IMR-90 (cell line): ENCODE measurements at regions not wholly inside any gene's neighbourhood (a gene's known extent, or its start where the extent isn't known, plus 50 kb on each side); places are given as distances from the start of the nearest gene placed in this dataset.

Source experiments
- ATAC-seq: fragments of 200-7000 bp; cut with Tn5 transposase; 2 replicates; pipeline ENCODE4 v1.9.1; 2020; ENCODE audit warnings: low read depth, mild to moderate bottlenecking, moderate library complexity
- BruUV-seq: library from RNA; stranded (reverse); fragments of 400-500 nt; replicated peaks from 2 replicates; lab custom pipeline; 2021; lab: Mats Ljungman, UMichigan
- CTCF ChIA-PET: fragments of 300-600 bp; formaldehyde crosslinking; extraction: SDS; loops from one replicate; lab custom pipeline; 2021; ENCODE audit warnings: antibody characterized with exemption; lab: Yijun Ruan, JAX
- POLR2A ChIA-PET: fragments of 300-600 bp; sonication (Branson Sonifier 250); formaldehyde crosslinking; loops from one replicate; lab custom pipeline; 2022; ENCODE audit warnings: antibody characterized with exemption; ENCODE audit not compliant: unreplicated experiment; lab: Charles Lee
- DNase-seq: peaks from one replicate; pipeline ENCODE4 v3.0.0; 2013
- H2AFZ ChIP-seq: replicated peaks from 2 replicates; pipeline ENCODE3; 2013; ENCODE audit warnings: low read length, mild to moderate bottlenecking; ENCODE audit not compliant: poor library complexity
- H2AK5ac ChIP-seq: 2 replicates; pipeline ENCODE4 v1.6.1; 2013; ENCODE audit warnings: low read depth, low read length, inconsistent platforms
- H2AK9ac ChIP-seq: replicated peaks from 2 replicates; pipeline ENCODE3; 2013; ENCODE audit warnings: mild to moderate bottlenecking, low read depth, low read length, moderate library complexity; ENCODE audit not compliant: poor library complexity
- H2BK120ac ChIP-seq: 2 replicates; pipeline ENCODE4 v1.6.1; 2013; ENCODE audit warnings: low read depth, low read length, inconsistent platforms
- H2BK15ac ChIP-seq: 3 replicates; pipeline ENCODE4 v1.6.1; 2013; ENCODE audit warnings: low read depth, low read length, inconsistent platforms
- H2BK20ac ChIP-seq: 2 replicates; pipeline ENCODE4 v1.6.1; 2013; ENCODE audit warnings: low read depth, mild to moderate bottlenecking, inconsistent platforms, low read length, moderate library complexity
- H2BK5ac ChIP-seq: 2 replicates; pipeline ENCODE4 v1.6.1; 2013; ENCODE audit warnings: mild to moderate bottlenecking, low read depth, low read length, inconsistent platforms; ENCODE audit not compliant: poor library complexity, severe bottlenecking
- H3K14ac ChIP-seq: replicated peaks from 2 replicates; pipeline ENCODE4 v1.6.1; 2013; ENCODE audit warnings: low read depth, low read length, inconsistent platforms
- H3K18ac ChIP-seq: 2 replicates; pipeline ENCODE4 v1.6.1; 2013; ENCODE audit warnings: low read depth, low read length, control low read depth
- H3K23ac ChIP-seq: 2 replicates; pipeline ENCODE4 v1.6.1; 2013; ENCODE audit warnings: low read depth, low read length, inconsistent platforms
- H3K27ac ChIP-seq: 2 replicates; pipeline ENCODE4 v1.5.1; 2013; ENCODE audit warnings: mild to moderate bottlenecking, control low read depth, low read length; ENCODE audit not compliant: insufficient read depth
- H3K27me3 ChIP-seq: 2 replicates; pipeline ENCODE4 v1.6.1; 2013; ENCODE audit warnings: low read length; ENCODE audit not compliant: control insufficient read depth, insufficient read depth
- H3K36me3 ChIP-seq: 2 replicates; pipeline ENCODE4 v1.6.1; 2013; ENCODE audit warnings: low read length, mixed read lengths; ENCODE audit not compliant: control insufficient read depth, insufficient read depth
- H3K4ac ChIP-seq: 2 replicates; pipeline ENCODE4 v1.6.1; 2013; ENCODE audit warnings: low read depth, low read length, inconsistent platforms
- H3K4me1 ChIP-seq: 2 replicates; pipeline ENCODE4 v1.6.1; 2013; ENCODE audit warnings: low read length, mixed read lengths; ENCODE audit not compliant: control insufficient read depth, insufficient read depth
- H3K4me2 ChIP-seq: 2 replicates; pipeline ENCODE4 v1.6.1; 2013; ENCODE audit warnings: low read depth, mild to moderate bottlenecking, control low read depth, low read length, moderate library complexity
- H3K4me3 ChIP-seq: 2 replicates; pipeline ENCODE4 v1.5.1; 2013; ENCODE audit warnings: low read depth, mild to moderate bottlenecking, control low read depth, low read length, moderate library complexity; ENCODE audit not compliant: insufficient read depth
- H3K56ac ChIP-seq: 2 replicates; pipeline ENCODE4 v1.6.1; 2013; ENCODE audit warnings: low read length, inconsistent platforms; ENCODE audit not compliant: insufficient read depth; ENCODE audit errors: extremely low read depth
- H3K79me1 ChIP-seq, 2 experiments: 2 replicates each; pipeline ENCODE4 v1.6.1; 2013; ENCODE audit warnings: low read length in 2 of 2, inconsistent platforms in 1 of 2, low read depth in 1 of 2
- H3K9ac ChIP-seq: 2 replicates; pipeline ENCODE4 v1.6.1; 2013; ENCODE audit warnings: low read depth, low read length, control low read depth
- H3K9me1 ChIP-seq: 2 replicates; pipeline ENCODE4 v1.6.1; 2013; ENCODE audit warnings: low read length, inconsistent platforms; ENCODE audit not compliant: insufficient read depth
- H3K9me3 ChIP-seq: 2 replicates; pipeline ENCODE4 v1.6.1; 2013; ENCODE audit warnings: low read length; ENCODE audit not compliant: control insufficient read depth, insufficient read depth
- H4K20me1 ChIP-seq: 2 replicates; pipeline ENCODE4 v1.6.1; 2013; ENCODE audit warnings: low read length, inconsistent platforms; ENCODE audit not compliant: insufficient read depth
- H4K5ac ChIP-seq: 2 replicates; pipeline ENCODE4 v1.6.1; 2013; ENCODE audit warnings: mild to moderate bottlenecking, low read depth, low read length, control low read depth
- H4K8ac ChIP-seq, 2 experiments: 2 replicates each; pipeline ENCODE4 v1.6.1; 2013; ENCODE audit warnings: low read depth in 2 of 2, low read length in 2 of 2, control low read depth in 1 of 2, inconsistent platforms in 1 of 2
- H4K91ac ChIP-seq: 2 replicates; pipeline ENCODE4 v1.6.1; 2013; ENCODE audit warnings: low read depth, low read length, inconsistent platforms; ENCODE audit not compliant: insufficient read depth
- CEBPB ChIP-seq: IDR thresholded peaks from 2 replicates; pipeline ENCODE4 v1.6.1; 2012; ENCODE audit warnings: low read depth, low read length, improper control_type of control experiment
- CHD1 ChIP-seq: IDR thresholded peaks from 2 replicates; pipeline ENCODE4 v1.6.1; 2012; ENCODE audit warnings: low read depth, low read length, improper control_type of control experiment
- FOS ChIP-seq: fragments of 150-350 bp; IDR thresholded peaks from 2 replicates; pipeline ENCODE4 v1.6.1; 2016; ENCODE audit warnings: low read depth, low read length
- MAFK ChIP-seq: IDR thresholded peaks from 2 replicates; pipeline ENCODE4 v1.6.1; 2012; ENCODE audit warnings: low read depth, low read length, improper control_type of control experiment
- MAZ ChIP-seq: IDR thresholded peaks from 2 replicates; pipeline ENCODE4 v1.6.1; 2012; ENCODE audit warnings: low read depth, mild to moderate bottlenecking, low read length, improper control_type of control experiment, moderate library complexity, borderline replicate concordance
- MXI1 ChIP-seq: IDR thresholded peaks from 2 replicates; pipeline ENCODE4 v1.6.1; 2012; ENCODE audit warnings: low read depth, mild to moderate bottlenecking, low read length, moderate library complexity, borderline replicate concordance
- NFE2L2 ChIP-seq: fragments of 150-350 bp; IDR thresholded peaks from 2 replicates; pipeline ENCODE4 v1.6.1; 2016; ENCODE audit warnings: low read depth, mild to moderate bottlenecking, low read length
- RAD21 ChIP-seq: IDR thresholded peaks from 2 replicates; pipeline ENCODE4 v1.6.1; 2012; ENCODE audit warnings: low read length, improper control_type of control experiment
- RCOR1 ChIP-seq: IDR thresholded peaks from 2 replicates; pipeline ENCODE4 v1.6.1; 2012; ENCODE audit warnings: mild to moderate bottlenecking, low read length, improper control_type of control experiment; ENCODE audit not compliant: insufficient replicate concordance
- RFX5 ChIP-seq: IDR thresholded peaks from 2 replicates; pipeline ENCODE4 v1.8.0; 2012; ENCODE audit warnings: low read depth, mild to moderate bottlenecking, low read length, moderate library complexity
- WGBS, 2 experiments: methylation state at CpG; one replicate each; pipeline versions ENCODE4 v1.1.5 to v1.1.7; 2013; ENCODE audit warnings: missing lambda C conversion rate in 2 of 2; ENCODE audit not compliant: insufficient read length in 1 of 2; ENCODE audit errors: extremely low coverage in 2 of 2; 5-methylcytosine and 5-hydroxymethylcytosine counted together
- dilution Hi-C: fragments of 300-500 bp; cut with HindIII; formaldehyde crosslinking; loops from one replicate; pipeline ENCODE4 v1.14.3; 2018; ENCODE audit warnings: low sequenced_read_pairs; ENCODE audit not compliant: unreplicated experiment
- in situ Hi-C: fragments of 300-500 bp; cut with MboI; formaldehyde crosslinking; loops from 3 replicates; pipeline ENCODE4 v1.14.3; 2019; ENCODE audit warnings: low sequenced_read_pairs, inconsistent platforms, mixed read lengths
- intact Hi-C: fragments of 100-400 bp; cut with micrococcal nuclease; formaldehyde crosslinking; loops from 2 replicates; pipeline ENCODE4 v1.10.0; 2022
- TF ChIP-seq, protein P1 (sequence below): fragments of 150-350 bp; IDR thresholded peaks from 2 replicates; pipeline ENCODE4 v1.6.1; 2017; ENCODE audit warnings: mild to moderate bottlenecking, antibody characterized with exemption, low read length, low read depth
- TF ChIP-seq, protein P2 (sequence below): conservative IDR thresholded peaks from 2 replicates; pipeline ENCODE4 v1.5.1; 2012; ENCODE audit warnings: mild to moderate bottlenecking, low read depth, low read length, improper control_type of control experiment
- TF ChIP-seq, protein P3 (sequence below): fragments of 150-350 bp; IDR thresholded peaks from 2 replicates; pipeline ENCODE4 v1.6.1; 2016; ENCODE audit warnings: low read depth, mild to moderate bottlenecking, low read length, moderate library complexity, borderline replicate concordance

DNA sequence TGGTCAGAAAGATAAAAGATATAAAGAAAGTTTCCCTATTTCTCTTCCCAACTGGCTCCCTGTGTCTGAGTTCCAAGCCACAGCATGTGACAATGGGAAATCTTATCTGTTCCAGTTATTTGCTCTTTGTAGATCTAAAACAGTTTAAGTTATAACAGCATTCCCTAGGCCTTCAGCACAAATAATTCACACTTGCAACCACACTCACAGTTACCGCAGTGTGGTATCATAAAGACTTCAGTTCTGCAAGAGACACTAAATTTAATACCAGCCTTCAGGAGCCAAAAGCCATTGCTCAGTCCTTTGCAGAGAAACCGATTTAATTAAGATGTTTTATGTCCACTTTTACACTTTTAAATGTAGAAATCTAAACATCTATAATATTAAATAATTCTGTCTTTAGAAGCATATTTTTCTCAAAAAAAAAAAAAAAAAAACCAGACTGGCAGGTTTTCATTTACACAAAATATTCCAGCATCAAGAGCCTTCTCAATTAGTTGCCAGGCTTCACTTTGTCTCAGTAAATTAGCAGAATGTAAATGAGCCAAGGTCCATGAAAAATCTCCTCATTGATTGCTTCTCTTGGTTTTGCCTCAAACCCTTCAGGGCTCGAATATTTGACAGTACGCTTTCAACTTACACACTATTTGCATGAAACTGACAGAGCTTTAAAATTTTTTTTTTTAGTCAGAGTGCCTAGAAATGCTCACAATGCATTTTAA lies 300.0 kb upstream of the DDI1 start:
- Histone ChIP-seq H4K8ac (no peak overlapping the region), H3K4ac (no peak overlapping the region), H3K36me3 (no peaks in the 10 kb centered on the region), H3K79me1 (no peaks in the 10 kb centered on the region), H3K9me1 (0 out of 2 replicates have a peak, but pooled peaks cover 4% of the 10 kb centered on the region), H3K9ac (no peak overlapping the region), H3K14ac (no peak overlapping the region), H2AFZ (no peak overlapping the region), H4K20me1 (no peaks in the 10 kb centered on the region), H3K27me3 (no peaks in the 10 kb centered on the region), H4K5ac (no peak overlapping the region), H2BK5ac (no peak overlapping the region), H3K56ac (no peak overlapping the region), H2BK15ac (no peak overlapping the region), H2BK120ac (no peak overlapping the region), H3K23ac (no peak overlapping the region), H2AK9ac (no peak overlapping the region), H3K4me1 (peaks cover 1% of the 10 kb centered on the region; the same call in 1 of the 2 replicates), H2BK20ac (no peak overlapping the region), H3K18ac (no peak overlapping the region), H3K4me3 (no peak overlapping the region), H3K4me2 (no peak overlapping the region), H3K27ac (no peak overlapping the region), H3K9me3 (no peaks in the 10 kb centered on the region), H4K91ac (no peak overlapping the region), H2AK5ac (no peak overlapping the region)
- ATAC-seq (no peak), DNase-seq (no peak)
- TF ChIP-seq RCOR1 (no peak), CHD1 (no peak), RAD21 (no peak), MAFK (no peak), NFE2L2 (no peak), CEBPB (no peak), MXI1 (no peak), MAZ (no peak), FOS (no peak), RFX5 (no peak)
- TF ChIP-seq, protein P1, sequence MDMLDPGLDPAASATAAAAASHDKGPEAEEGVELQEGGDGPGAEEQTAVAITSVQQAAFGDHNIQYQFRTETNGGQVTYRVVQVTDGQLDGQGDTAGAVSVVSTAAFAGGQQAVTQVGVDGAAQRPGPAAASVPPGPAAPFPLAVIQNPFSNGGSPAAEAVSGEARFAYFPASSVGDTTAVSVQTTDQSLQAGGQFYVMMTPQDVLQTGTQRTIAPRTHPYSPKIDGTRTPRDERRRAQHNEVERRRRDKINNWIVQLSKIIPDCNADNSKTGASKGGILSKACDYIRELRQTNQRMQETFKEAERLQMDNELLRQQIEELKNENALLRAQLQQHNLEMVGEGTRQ = no peak
- TF ChIP-seq, protein P2, sequence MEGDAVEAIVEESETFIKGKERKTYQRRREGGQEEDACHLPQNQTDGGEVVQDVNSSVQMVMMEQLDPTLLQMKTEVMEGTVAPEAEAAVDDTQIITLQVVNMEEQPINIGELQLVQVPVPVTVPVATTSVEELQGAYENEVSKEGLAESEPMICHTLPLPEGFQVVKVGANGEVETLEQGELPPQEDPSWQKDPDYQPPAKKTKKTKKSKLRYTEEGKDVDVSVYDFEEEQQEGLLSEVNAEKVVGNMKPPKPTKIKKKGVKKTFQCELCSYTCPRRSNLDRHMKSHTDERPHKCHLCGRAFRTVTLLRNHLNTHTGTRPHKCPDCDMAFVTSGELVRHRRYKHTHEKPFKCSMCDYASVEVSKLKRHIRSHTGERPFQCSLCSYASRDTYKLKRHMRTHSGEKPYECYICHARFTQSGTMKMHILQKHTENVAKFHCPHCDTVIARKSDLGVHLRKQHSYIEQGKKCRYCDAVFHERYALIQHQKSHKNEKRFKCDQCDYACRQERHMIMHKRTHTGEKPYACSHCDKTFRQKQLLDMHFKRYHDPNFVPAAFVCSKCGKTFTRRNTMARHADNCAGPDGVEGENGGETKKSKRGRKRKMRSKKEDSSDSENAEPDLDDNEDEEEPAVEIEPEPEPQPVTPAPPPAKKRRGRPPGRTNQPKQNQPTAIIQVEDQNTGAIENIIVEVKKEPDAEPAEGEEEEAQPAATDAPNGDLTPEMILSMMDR = no peak
- TF ChIP-seq, protein P3, sequence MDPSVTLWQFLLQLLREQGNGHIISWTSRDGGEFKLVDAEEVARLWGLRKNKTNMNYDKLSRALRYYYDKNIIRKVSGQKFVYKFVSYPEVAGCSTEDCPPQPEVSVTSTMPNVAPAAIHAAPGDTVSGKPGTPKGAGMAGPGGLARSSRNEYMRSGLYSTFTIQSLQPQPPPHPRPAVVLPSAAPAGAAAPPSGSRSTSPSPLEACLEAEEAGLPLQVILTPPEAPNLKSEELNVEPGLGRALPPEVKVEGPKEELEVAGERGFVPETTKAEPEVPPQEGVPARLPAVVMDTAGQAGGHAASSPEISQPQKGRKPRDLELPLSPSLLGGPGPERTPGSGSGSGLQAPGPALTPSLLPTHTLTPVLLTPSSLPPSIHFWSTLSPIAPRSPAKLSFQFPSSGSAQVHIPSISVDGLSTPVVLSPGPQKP = no peak
- POLR2A ChIA-PET = no interaction called here
- intact Hi-C loops = no loop called here
- in situ Hi-C loops = no loop called here
- dilution Hi-C loops = no loop called here
- no TSS peak for BruUV-seq
- 100% methylated on average over 1 of the region's 4 CpGs; no CpG with 5 or more reads in 1 of the 2 experiments for WGBS, 2 experiments
- CTCF ChIA-PET = interaction anchor here (0.6 kb wide), 1 partner anchor 54 kb away, joined by 3 read pairs; no protein-coding TSS in a partner anchor
